ENCODE measurements at regions not wholly inside any gene's neighbourhood (a gene's known extent, or its start where the extent isn't known, plus 50 kb on each side); places are given as distances from the start of the nearest gene placed in this dataset.
"Not testable (repeated sequence)": the region's sequence is repeated elsewhere in the genome, so short reads cannot be mapped to it uniquely, and the experiment has no call there.

DNA sequence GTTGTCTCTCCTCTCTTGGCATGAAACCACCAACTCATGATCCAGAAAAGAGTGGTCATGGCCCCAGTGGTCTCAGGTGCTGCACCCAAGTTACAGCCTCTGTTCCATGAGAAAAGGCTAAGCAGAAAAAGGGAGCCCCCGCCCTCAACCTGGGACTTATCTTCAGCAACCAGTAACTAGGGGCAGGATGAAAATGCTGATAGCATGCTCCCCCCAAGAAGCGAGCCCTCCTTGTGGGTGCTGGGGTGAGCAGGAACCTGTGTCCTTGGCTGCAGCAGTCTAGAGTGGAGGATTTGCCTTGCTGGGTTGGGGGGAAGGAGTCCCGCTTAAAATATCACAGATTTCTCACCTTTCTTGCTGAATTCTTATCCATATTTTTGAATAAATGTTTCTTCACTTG is 490.0 kb downstream of the SUCLG1 start:
- DNase-seq (ENCODE audit: low spot score), result no peak

DNA sequence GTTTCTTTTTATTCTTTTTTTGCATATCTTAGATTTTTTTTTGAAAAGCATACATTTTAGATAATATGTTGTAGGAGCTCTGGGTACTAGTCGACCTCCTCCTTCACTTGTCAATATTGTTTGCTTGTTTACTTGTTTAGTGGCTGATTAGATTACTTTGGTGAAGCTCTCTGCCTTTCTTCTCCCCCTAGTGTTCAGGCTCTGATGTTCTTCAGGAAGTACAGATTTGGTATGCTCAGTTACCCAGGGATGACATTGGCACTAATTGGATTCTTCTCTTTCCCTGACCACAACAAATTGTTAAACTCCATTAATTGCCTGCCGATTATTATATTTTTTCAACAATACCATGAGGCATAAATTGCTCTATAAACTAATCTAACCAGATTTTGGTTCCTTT is 491.2 kb downstream of the SUCLG1 start:
- DNase-seq (ENCODE audit: low spot score), result no peak

DNA sequence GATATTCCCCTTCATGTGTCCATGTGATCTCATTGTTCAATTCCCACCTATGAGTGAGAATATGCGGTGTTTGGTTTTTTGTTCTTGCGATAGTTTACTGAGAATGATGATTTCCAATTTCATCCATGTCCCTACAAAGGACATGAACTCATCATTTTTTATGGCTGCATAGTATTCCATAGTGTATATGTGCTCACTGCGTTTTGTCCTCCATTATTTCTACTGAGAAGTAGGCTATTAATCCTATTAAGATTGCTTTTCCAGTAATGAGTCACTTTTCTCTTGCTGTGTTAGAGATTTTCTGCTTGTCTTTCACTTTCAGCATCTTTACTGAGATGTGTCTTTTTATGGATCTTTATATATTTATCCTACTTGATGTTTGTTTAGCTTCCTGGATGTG is 492.1 kb downstream of the SUCLG1 start:
- DNase-seq (ENCODE audit: low spot score), result not testable (repeated sequence)

DNA sequence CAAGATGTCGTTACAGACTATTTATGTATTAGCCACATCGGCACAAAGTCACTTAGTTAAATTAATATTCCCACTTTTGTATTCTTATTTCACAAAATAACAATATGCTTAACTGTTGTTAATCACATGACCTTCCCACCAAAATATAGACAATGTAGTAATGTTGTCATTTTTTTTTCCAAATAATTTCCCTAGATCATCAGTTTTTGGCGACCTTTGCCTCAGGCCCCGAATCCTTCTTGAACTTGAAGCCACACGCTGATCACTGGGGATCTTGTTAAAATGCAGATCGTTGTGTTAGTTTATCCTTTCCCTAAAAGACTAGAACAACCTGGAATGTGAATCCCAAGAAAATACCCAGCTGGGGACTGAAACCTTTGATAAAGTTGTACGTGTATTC is 497.6 kb downstream of the SUCLG1 start:
- DNase-seq (ENCODE audit: low spot score), result no peak

DNA sequence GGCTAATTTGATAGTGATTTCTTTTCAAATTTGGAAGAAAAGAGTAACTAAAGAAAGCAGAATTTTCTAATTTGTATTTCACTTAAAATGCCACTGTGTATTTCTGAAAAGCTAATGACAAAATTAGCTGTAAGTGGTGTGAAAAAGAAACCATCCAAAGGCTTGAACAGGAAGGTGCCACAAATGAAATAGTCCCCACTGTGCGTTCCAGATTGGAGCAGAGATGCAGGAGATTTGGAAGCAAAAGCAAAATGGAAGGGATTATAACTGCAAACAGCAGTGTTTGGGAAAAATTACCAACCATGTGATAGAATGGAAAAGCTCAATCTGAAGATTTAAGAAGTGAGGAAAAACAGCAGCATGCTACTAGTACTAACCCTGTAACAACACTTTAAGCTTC is 498.7 kb downstream of the SUCLG1 start:
- no peak for DNase-seq (ENCODE audit: low spot score)

DNA sequence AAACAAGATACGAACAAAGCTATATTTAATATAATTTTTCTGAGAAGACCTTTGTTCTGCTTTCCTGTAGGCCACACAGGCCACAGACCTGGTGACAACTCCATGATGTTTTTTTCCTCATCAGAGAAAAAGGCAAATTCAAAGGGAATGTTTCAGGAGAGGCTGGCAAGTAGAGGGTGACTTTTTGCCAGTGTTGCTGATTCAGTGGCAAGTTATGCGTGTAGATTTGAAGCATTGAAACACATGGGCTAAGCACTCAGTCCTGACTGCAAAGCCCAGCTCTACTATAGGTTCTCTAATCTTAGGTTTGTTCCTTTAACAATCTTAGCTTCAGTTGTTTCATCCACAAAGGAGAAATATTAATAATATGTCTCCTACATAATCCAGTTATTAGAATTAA is 499.8 kb downstream of the SUCLG1 start:
- DNase-seq (ENCODE audit: low spot score), result no peak

DNA sequence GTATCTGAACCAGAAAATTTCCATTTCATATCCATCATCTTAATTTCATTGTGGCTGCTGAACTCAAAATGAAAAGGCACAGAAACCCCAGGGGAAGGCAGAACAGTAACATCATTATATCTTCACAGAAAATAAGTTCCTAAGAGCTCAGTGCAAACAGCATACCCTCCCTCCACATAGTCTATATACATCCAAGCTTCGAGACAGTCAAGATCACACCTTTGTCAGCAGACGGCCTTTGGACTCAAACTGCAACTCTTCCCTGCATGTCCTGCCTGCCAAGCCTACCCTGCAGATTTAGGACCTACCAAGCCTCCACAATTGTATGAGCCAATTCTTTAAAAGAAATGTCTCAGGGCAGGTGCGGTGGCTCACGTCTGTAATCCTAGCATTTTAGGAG is 502.1 kb downstream of the SUCLG1 start:
- no peak for DNase-seq (ENCODE audit: low spot score)

DNA sequence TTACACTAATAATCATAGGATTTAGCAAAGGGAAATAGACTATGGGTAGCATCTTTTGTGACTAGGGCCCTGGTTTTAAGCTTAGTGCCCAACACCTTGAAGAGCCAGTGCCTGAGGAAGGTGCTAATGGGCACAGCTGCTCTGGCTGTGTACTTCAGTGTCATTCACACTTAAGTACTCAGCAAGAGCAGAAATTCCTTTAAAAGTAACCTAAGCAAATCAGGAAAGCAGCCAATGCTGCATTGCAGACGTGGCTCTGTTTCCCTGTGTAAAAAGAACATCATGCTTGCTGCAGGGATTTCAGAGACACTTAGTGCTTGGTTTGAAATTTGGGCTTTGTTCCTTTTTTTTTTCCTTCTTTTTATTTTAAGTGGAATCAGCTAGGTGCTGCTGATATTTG is 505.4 kb downstream of the SUCLG1 start:
- no peak for DNase-seq (ENCODE audit: low spot score)

DNA sequence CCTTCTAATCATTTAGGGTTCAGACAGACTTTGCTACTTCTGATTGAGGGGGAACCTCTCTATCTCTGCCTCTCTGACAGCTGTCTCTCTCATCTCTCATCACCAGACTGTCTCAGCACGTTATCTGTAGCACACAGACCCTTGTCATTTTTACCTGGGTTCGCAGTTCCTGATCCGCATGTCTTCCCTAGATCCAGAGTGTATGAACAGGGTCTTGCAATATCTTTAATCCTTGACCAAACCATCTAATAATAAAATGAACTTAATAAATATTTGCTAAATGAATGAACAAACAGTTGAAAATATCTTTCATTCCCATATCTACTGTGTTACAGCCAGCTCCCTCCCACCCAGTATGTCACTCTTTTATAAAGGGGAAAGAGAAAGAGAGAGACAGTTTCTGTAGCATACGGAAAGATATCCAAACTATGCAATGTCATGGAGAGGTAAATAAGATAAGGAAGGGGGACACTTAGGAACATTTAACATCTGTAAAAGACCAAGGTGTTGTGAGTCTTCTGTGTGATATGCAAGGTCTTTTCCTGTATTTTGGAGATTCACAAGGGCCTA is 507.6 kb downstream of the SUCLG1 start:
- no peak for DNase-seq (ENCODE audit: low spot score)

DNA sequence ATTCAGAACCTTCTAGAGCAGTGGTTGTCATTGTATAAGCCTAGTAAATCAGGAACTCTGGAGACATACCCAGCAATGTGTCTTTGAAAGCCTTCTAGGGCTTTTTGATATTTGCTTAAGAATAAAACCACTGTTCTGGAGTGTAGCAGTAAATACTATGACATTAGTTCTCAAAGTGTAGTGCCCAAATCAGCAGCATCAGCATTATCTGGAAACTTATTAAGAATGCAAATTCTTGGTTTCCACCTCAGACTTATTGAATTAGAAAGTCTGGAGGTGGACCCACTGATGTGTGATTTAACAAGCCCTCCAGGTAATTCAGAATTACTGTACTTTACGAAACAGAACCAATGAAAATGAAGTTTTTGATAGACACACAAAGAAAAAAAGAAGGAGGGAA is 509.7 kb downstream of the SUCLG1 start:
- no peak for DNase-seq (ENCODE audit: low spot score)

DNA sequence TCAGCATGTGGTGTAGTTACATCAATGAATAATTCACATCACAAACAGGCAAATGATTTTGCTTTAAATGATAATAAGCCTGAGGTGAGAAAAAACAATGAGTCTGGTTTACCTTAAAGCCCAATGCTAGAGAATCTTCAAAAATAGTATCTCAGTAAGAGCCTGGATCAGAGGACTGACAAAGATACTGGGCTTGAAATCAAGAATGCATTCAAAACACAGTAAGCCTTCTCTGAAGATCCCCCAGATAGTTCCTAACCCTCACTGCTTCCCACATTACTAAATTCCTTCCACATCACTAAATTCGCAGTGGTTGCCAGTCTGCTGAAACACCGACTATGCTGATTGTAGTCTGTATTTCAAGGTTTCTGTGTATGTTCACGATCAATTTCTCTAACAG is 514.9 kb downstream of the SUCLG1 start:
- no peak for DNase-seq (ENCODE audit: low spot score)

DNA sequence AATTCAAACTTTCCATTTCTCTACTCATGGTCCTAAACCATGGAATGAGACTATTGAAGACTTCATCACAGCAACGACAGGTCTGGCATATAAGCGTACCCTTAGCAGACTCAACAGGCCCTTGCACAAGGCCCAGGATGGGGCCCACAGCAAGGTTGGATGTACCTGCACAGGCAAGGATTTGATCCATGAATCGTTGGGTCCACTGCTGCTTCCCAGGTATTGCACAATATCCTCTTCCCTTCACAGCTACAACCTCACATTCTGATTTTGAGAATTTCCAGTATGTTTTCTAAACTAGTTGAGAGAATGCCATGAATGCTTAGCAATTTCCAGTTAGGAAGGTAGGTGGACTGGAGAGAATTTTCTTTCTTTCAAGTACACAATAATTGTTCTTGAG is 515.8 kb downstream of the SUCLG1 start:
- no peak for DNase-seq (ENCODE audit: low spot score)

DNA sequence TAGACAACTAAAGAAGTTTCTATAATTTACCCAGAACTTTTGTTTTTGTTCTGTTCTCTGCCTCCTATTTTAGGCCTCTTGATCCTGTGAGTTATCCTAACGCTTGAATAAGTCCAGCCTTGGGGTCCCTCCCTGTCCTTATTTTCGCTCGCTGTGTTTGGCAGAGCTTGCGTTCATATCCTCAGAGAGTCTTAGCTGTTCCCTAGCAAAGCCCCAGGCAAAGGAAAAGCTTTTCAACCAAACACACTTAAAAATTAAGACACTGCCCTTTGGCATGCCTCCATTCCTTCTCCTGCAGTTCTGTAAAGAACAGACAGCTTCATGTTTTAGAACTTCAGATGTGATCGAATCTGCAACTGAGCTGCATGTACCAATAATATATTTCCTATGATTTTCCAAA is 517.2 kb downstream of the SUCLG1 start:
- DNase-seq (ENCODE audit: low spot score), result no peak

DNA sequence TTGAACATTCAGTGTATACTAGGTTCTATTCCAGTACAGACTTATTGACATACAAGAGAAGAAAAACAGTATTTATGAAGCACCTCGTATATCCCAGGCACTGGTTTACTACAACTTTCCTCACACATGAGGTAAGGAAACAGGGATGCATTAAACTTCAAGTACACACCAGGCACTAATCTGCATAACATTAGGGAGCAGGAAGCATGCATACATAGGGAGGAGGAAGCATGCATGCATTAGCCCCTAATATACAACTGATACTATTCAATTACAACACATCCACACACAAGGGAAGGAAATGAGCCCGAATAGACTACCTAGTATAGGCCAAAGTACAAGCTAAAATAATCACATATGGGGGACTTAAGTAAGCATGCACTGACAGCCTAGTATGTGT is 525.3 kb downstream of the SUCLG1 start:
- DNase-seq (ENCODE audit: low spot score), result no peak

DNA sequence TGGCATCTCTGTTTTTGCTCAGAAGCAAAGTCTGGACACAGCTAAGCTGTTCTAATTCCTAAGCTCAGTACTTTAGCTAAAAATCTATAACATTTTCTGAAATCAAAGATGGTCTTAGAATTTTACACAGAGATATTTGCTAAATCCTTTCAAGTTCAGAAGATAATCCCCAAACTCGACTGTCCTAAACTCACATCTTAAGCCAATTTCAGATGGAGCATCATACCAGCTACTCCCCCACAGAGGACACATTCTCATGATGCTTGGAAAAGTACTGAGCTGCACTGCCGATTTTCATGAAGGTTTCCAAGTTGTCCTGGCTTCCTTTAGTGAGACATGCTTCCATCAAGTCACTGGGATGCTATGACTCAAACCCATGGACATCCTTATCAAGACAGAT is 535.5 kb downstream of the SUCLG1 start:
- no peak for DNase-seq (ENCODE audit: low spot score)

DNA sequence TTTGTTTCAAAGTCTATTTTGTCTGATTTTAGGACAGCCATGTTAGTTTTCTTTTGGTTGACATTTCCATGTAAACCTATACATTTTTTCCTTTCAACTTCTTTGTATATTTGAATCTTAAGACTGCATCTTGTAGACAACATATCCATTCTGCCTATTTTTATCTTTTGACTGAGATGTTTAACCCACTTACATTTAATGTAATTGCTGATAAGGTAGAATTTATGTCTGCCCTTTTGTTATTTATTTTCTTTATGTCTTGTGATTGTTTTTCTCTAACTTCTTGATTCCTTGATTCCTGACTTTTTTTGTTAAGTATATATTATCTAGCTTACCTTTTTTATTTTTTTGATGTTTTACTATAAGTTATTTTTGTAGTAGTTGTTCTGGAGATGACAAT is 542.5 kb downstream of the SUCLG1 start:
- DNase-seq (ENCODE audit: low spot score), result no peak

DNA sequence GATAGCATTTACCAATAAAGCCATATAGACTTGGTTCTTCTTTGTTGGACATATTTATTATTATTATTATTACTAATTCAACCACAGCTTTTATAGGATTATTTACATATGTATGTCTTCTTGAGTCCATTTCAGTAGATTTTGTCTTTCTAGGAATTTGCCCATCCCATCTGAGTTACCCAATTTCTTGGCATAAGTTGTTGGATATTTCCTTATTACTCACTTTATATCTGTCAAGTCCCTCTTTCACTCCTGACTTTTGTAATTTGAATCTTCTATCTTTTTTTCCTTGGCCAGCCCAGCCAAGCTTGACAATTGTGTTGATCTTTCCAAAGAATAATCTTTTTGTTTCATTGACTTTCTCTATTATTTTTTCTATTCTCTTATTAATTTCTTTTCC is 543.7 kb downstream of the SUCLG1 start:
- DNase-seq (ENCODE audit: low spot score), result no peak

DNA sequence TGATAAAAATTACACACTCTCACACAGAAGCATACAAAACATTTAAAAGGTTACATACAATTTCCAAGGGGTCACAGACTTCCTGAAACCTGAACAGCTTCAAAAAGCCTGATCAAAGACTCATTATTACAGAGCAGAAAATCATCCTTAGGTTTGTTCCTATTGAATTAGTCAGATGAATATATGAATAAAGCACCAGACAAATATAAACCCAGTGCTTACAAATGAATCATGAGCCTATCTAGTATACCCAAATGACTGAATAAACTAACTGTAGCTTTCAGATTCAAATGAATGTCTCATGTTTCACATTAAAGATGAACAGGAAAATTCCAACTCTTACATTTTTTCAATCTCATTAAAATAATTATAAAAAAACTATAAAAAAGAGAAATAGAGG is 550.3 kb downstream of the SUCLG1 start:
- no peak for DNase-seq (ENCODE audit: low spot score)

DNA sequence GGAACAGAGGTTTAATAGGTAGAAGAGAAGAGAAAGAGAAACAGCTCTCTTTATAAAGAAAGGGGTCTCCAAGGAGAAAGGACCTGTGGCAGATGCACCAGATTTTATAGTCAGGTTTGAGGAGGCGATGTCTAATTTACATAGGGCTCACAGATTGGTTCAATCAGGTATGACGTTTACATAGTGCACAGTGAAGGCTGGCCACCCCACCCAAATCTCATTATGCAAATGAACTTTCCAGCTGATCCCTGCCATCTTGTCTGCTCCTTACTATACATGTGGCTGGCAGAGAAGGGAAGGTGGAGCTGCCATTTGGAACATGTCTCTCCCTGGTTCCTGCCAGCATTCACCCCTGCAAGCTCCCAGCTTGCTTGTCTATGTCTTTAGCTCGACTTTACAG is 557.8 kb downstream of the SUCLG1 start:
- no peak for DNase-seq (ENCODE audit: low spot score)

DNA sequence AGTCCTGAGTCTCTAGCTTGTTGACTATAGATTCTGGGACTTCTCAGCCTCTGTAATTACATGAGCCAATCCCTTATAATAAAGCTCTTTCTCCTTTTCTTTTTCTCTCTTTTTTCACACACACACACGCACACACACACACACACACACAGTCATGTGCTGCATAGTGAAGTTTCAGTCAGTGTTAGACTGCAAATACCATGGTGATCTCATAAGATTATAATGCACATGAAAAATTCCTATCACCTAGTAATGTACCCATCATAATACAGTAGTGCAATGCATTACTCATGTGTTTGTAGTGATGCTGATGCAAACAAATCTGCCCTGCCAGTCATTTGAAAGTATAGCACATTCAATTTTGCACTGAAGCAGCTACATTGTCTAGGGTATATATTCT is 558.2 kb downstream of the SUCLG1 start:
- no peak for DNase-seq (ENCODE audit: low spot score)

DNA sequence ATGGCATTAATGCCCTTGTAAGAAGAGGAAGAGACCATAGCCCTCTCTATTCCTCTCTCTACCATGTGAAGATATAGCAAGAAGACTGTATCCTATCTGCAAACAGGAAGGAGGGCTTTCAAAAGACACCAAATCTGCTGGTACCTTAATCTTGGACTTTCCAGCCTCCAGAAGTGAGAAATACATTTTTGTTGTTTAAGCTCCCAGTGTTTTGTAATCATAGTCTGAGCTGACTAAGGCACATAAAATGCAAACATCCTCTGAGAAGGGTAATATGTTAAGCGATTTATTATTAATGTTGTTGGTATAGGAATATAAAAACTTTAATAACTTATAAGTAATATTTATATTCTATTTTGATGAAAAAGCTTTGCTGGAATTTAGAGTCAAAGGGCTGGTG is 559.8 kb downstream of the SUCLG1 start:
- DNase-seq (ENCODE audit: low spot score), result no peak

DNA sequence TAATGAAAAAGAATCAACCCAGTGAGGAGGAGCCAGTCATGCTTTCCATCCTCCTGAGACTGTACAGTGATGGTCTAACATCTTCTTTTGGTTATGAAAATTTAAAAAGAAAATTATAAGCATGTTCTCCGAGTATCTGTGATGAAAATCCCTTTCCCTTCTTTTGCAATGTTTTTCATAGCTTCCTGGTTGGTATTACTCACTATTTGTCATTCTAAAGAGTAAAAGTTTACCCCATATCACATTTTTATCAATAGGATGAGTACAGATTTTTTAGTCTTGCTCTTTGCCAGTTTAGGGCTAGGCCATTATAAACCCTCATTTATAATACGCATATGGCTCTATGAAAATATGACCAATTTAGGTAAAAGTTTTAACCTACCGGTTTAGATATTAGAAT is 564.1 kb downstream of the SUCLG1 start:
- DNase-seq (ENCODE audit: low spot score), result no peak

DNA sequence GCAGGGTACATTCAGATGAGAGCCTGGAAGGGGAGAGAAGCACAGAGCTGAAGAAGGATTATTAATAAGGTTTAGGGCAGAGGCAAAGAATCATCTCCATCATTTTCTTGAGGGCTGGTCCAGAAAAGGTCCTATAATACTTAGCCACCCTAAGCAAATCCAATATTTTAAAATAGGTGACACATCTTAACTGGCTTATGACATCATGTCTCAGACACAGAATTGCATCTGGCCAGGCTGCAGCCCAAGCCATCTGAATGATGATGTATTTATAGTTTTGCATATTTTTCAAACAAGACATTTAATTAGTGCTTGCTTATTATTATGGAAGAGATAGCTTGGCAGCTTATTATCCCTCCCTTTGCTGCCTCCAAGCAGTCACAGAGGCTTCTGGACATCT is 571.3 kb downstream of the SUCLG1 start:
- no peak for DNase-seq (ENCODE audit: low spot score)

DNA sequence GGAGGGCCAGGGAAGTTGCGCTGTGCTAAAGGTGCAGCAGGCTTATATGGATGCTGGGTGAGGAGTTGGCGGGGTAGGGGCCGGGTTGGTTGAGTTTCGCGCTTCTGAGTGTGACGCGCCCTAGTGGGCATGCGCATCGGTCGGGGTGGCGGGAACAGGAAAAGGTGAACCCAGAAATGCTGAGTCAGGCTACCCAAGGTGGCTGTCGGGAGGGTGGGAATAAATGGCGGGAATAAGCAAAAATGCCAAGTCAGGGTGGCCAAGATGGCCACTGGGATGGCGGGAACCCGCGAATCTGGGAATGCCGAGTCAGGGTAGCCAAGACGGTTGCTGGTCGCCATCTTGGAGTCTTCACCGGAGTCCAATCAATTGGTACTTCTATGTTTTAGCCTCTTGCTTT is 580.0 kb downstream of the SUCLG1 start:
- DNase-seq (ENCODE audit: low spot score), result no peak

DNA sequence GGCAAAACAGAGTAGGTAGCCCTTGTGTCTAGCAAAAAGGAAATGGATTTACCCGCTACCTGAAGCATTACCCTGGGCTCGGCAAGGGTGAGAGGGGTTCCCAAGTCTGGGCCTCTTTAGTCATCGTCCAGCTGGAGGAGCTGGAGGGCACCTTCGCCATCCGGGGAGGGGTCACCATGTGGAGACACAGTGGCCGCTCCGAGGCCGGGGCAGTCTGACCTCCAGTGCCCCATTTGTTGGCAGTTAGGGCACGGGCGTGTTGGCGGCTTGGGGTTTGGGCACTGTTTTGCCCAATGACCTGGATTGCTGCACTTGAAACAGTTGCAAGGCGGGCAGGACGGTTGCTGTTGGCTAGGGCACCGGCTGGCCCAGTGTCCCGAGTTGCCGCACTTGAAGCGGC is 581.8 kb downstream of the SUCLG1 start:
- not testable (repeated sequence) for DNase-seq (ENCODE audit: low spot score)
